H9 (cell line): ENCODE measurements at regions not wholly inside any gene's neighbourhood (a gene's known extent, or its start where the extent isn't known, plus 50 kb on each side); places are given as distances from the start of the nearest gene placed in this dataset.

Experiments used
- DNase-seq: peaks from one replicate; pipeline ENCODE4 v3.0.0-alpha.2; 2017
- H2AFZ ChIP-seq: one replicate; pipeline ENCODE4 v1.6.1; 2013; ENCODE audit warnings: mild to moderate bottlenecking, low read length, control low read depth, moderate library complexity
- H2AK5ac ChIP-seq: 2 replicates; pipeline ENCODE4 v1.6.1; 2013; ENCODE audit warnings: low read length, control low read depth, mixed read lengths; ENCODE audit not compliant: insufficient read length
- H2BK120ac ChIP-seq: one replicate; pipeline ENCODE4 v1.6.1; 2013; ENCODE audit warnings: low read depth, mild to moderate bottlenecking, low read length, control low read depth, inconsistent platforms; ENCODE audit not compliant: poor library complexity, severe bottlenecking
- H2BK12ac ChIP-seq: 2 replicates; pipeline ENCODE4 v1.6.1; 2013; ENCODE audit warnings: low read length, control low read depth, mixed read lengths, low read depth; ENCODE audit not compliant: insufficient read length
- H2BK15ac ChIP-seq: 2 replicates; pipeline ENCODE4 v1.6.1; 2013; ENCODE audit warnings: low read depth, low read length, control low read depth
- H2BK20ac ChIP-seq: one replicate; pipeline ENCODE4 v1.6.1; 2013; ENCODE audit warnings: low read depth, mild to moderate bottlenecking, low read length, control low read depth, inconsistent platforms; ENCODE audit not compliant: poor library complexity, severe bottlenecking
- H2BK5ac ChIP-seq: 2 replicates; pipeline ENCODE4 v1.6.1; 2013; ENCODE audit warnings: low read length, control low read depth, mixed read lengths; ENCODE audit not compliant: insufficient read length
- H3K14ac ChIP-seq: 2 replicates; pipeline ENCODE4 v1.6.1; 2013; ENCODE audit warnings: low read length, control low read depth; ENCODE audit not compliant: insufficient read depth
- H3K18ac ChIP-seq: 2 replicates; pipeline ENCODE4 v1.6.1; 2013; ENCODE audit warnings: low read depth, mild to moderate bottlenecking, mixed read lengths, low read length, control low read depth; ENCODE audit not compliant: insufficient read length
- H3K23ac ChIP-seq: 2 replicates; pipeline ENCODE4 v1.6.1; 2013; ENCODE audit warnings: low read length, control low read depth, mixed read lengths, low read depth; ENCODE audit not compliant: insufficient read length
- H3K23me2 ChIP-seq: 2 replicates; pipeline ENCODE4 v1.6.1; 2013; ENCODE audit warnings: low read depth, mild to moderate bottlenecking, mixed read lengths, low read length, control low read depth; ENCODE audit not compliant: insufficient read length, poor library complexity, severe bottlenecking
- H3K27ac ChIP-seq: 2 replicates; pipeline ENCODE4 v1.5.1; 2013; ENCODE audit warnings: low read length, control low read depth, mixed read lengths, low read depth; ENCODE audit not compliant: insufficient read length
- H3K27me3 ChIP-seq: 2 replicates; pipeline ENCODE4 v1.6.1; 2013; ENCODE audit warnings: low read length, control low read depth, inconsistent platforms; ENCODE audit not compliant: insufficient read depth
- H3K4ac ChIP-seq: 2 replicates; pipeline ENCODE4 v1.6.1; 2013; ENCODE audit warnings: low read depth, mild to moderate bottlenecking, control low read depth, inconsistent platforms, low read length, moderate library complexity
- H3K4me1 ChIP-seq: 2 replicates; pipeline ENCODE4 v1.6.1; 2013; ENCODE audit warnings: low read length, control low read depth, inconsistent platforms; ENCODE audit not compliant: insufficient read depth
- H3K4me2 ChIP-seq: 2 replicates; pipeline ENCODE4 v1.6.1; 2013; ENCODE audit warnings: low read length, control low read depth, mixed read lengths; ENCODE audit not compliant: insufficient read length, insufficient read depth
- H3K56ac ChIP-seq: 2 replicates; pipeline ENCODE4 v1.6.1; 2013; ENCODE audit warnings: low read depth, mild to moderate bottlenecking, mixed read lengths, low read length, control low read depth; ENCODE audit not compliant: insufficient read length
- H3K79me1 ChIP-seq: 2 replicates; pipeline ENCODE4 v1.6.1; 2013; ENCODE audit warnings: low read depth, mild to moderate bottlenecking, moderate library complexity, low read length, control low read depth, inconsistent platforms; ENCODE audit not compliant: insufficient read depth, poor library complexity, severe bottlenecking
- H3K79me2 ChIP-seq: 2 replicates; pipeline ENCODE4 v1.6.1; 2013; ENCODE audit warnings: low read length, control low read depth, inconsistent platforms; ENCODE audit not compliant: insufficient read depth
- H3K9ac ChIP-seq: 2 replicates; pipeline ENCODE4 v1.6.1; 2013; ENCODE audit warnings: low read length, control low read depth, mixed read lengths; ENCODE audit not compliant: insufficient read length; ENCODE audit errors: extremely low read depth
- H3K9me3 ChIP-seq: one replicate; pipeline ENCODE4 v1.6.1; 2013; ENCODE audit warnings: low read depth, low read length, inconsistent platforms; ENCODE audit not compliant: control insufficient read depth
- H3T11ph ChIP-seq: one replicate; pipeline ENCODE4 v1.6.1; 2013; ENCODE audit warnings: mild to moderate bottlenecking, low read length, control low read depth, inconsistent platforms
- H4K20me1 ChIP-seq: one replicate; pipeline ENCODE4 v1.6.1; 2013; ENCODE audit not compliant: control insufficient read depth, insufficient read length, insufficient read depth
- H4K5ac ChIP-seq: 2 replicates; pipeline ENCODE4 v1.6.1; 2013; ENCODE audit warnings: low read depth, mild to moderate bottlenecking, mixed read lengths, low read length, control low read depth; ENCODE audit not compliant: insufficient read length
- H4K8ac ChIP-seq: replicated peaks from 2 replicates; pipeline ENCODE4 v1.6.1; 2013; ENCODE audit warnings: low read length, control low read depth, mixed read lengths, low read depth; ENCODE audit not compliant: insufficient read length
- H4K91ac ChIP-seq: 2 replicates; pipeline ENCODE4 v1.6.1; 2013; ENCODE audit warnings: low read depth, mild to moderate bottlenecking, moderate library complexity, mixed read lengths, low read length, control low read depth; ENCODE audit not compliant: insufficient read length
- H3K27ac Mint-ChIP-seq, 3 experiments: 2 replicates in 2 of 3; 3 replicates in 1 of 3; pipeline ENCODE4 v1.8.0; 2020 to 2021; ENCODE audit warnings: mixed read lengths in 3 of 3, mild to moderate bottlenecking in 1 of 3, moderate library complexity in 1 of 3
- H3K27me3 Mint-ChIP-seq: 2 replicates; pipeline ENCODE4 v1.8.0; 2021; ENCODE audit warnings: low read depth, mild to moderate bottlenecking, moderate library complexity, mixed read lengths
- H3K36me3 Mint-ChIP-seq, 3 experiments: 2 replicates in 2 of 3; 3 replicates in 1 of 3; pipeline ENCODE4 v1.8.0; 2020 to 2021; ENCODE audit warnings: low read depth in 3 of 3, mixed read lengths in 3 of 3; ENCODE audit not compliant: insufficient read depth in 1 of 3
- H3K4me1 Mint-ChIP-seq, 2 experiments: 2 replicates each; pipeline ENCODE4 v1.8.0; 2020; ENCODE audit warnings: mixed read lengths in 2 of 2
- H3K4me3 Mint-ChIP-seq, 2 experiments: 2 replicates in 1 of 2; 3 replicates in 1 of 2; pipeline ENCODE4 v1.8.0; 2020 to 2021; ENCODE audit warnings: mild to moderate bottlenecking in 2 of 2, mixed read lengths in 2 of 2, moderate library complexity in 1 of 2
- H3K9me3 Mint-ChIP-seq, 2 experiments: 2 replicates in 1 of 2; 3 replicates in 1 of 2; pipeline ENCODE4 v1.8.0; 2020; ENCODE audit warnings: mild to moderate bottlenecking in 2 of 2, mixed read lengths in 2 of 2, moderate library complexity in 1 of 2
- WGBS: extraction: QIAGEN DNeasy Blood & Tissue Kit; methylation state at CpG from one replicate; pipeline ENCODE4 v1.1.7; 2013; ENCODE audit warnings: missing lambda C conversion rate, low lambda C conversion rate, mixed read lengths; ENCODE audit not compliant: insufficient read length; ENCODE audit errors: extremely low coverage; 5-methylcytosine and 5-hydroxymethylcytosine counted together
- TF ChIP-seq, protein P1 (sequence below): fragments of 200-600 bp; sonication (generic); conservative IDR thresholded peaks from 3 replicates; pipeline ENCODE4 v1.8.0; 2021; ENCODE audit warnings: antibody characterized with exemption, mild to moderate bottlenecking

DNA sequence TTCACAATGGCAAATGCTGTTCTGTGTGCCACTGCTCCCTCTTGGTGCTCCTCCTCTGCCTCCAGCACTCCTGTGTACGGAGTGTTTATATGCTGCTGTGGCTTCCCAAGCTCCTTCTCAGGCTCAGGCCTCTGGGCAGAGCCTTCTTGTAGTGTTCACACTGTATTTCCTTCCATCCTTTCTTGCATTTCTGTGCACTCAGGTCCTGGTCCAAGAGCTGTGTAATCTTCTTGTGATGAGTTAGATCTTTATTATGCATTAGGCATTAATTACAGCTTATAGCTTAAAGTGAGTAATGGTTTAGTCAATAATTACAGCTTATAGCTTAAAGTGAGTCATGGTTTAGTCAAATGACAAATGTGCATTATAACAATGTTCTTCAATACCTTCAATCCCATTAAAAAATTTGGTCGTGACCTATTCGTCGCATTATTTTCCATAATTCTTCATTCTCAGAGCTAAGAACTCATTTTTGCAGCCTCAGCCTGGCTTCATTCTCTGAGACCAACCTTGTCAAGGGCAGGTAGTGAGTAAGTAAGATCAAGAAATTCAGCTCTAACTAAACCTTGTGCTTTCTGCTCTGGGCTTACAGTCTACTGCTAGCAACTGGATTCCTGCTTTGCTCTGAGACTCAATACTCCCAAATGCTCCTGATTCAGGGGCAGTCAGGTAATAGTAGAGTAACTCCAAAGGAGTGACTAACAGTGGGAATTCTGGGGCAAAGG is 154.5 kb upstream of the SPAG17 start:
- H4K20me1 ChIP-seq = no peaks in the 10 kb centered on the region
- H3K79me1 ChIP-seq = no peaks in the 10 kb centered on the region
- no peaks in the 10 kb centered on the region for H3K27me3 Mint-ChIP-seq
- no peak overlapping the region for H3K4me3 Mint-ChIP-seq
- TF ChIP-seq, protein P1, sequence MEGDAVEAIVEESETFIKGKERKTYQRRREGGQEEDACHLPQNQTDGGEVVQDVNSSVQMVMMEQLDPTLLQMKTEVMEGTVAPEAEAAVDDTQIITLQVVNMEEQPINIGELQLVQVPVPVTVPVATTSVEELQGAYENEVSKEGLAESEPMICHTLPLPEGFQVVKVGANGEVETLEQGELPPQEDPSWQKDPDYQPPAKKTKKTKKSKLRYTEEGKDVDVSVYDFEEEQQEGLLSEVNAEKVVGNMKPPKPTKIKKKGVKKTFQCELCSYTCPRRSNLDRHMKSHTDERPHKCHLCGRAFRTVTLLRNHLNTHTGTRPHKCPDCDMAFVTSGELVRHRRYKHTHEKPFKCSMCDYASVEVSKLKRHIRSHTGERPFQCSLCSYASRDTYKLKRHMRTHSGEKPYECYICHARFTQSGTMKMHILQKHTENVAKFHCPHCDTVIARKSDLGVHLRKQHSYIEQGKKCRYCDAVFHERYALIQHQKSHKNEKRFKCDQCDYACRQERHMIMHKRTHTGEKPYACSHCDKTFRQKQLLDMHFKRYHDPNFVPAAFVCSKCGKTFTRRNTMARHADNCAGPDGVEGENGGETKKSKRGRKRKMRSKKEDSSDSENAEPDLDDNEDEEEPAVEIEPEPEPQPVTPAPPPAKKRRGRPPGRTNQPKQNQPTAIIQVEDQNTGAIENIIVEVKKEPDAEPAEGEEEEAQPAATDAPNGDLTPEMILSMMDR = no peak
- no peaks in the 10 kb centered on the region for H3K4me1 ChIP-seq
- H3K23me2 ChIP-seq = no peaks in the 10 kb centered on the region
- H2AK5ac ChIP-seq = no peak overlapping the region
- H4K8ac ChIP-seq = no peak overlapping the region
- no peak overlapping the region; a peak in 1 of 7 replicates for H3K27ac Mint-ChIP-seq
- no peak overlapping the region for H4K5ac ChIP-seq
- H3K56ac ChIP-seq = no peak overlapping the region
- H3K27me3 ChIP-seq = no peaks in the 10 kb centered on the region
- H3K9me3 Mint-ChIP-seq = no peaks in the 10 kb centered on the region
- H3K4ac ChIP-seq = no peak overlapping the region
- no peaks in the 10 kb centered on the region for H3K36me3 Mint-ChIP-seq
- H2BK5ac ChIP-seq = no peak overlapping the region
- H3K18ac ChIP-seq = no peak overlapping the region
- no peak overlapping the region for H3K4me2 ChIP-seq
- no peak overlapping the region for H2BK12ac ChIP-seq
- H3K27ac ChIP-seq = no peak overlapping the region
- H2BK20ac ChIP-seq = no peak overlapping the region
- H3K4me1 Mint-ChIP-seq = peaks cover 9 to 11% of the 10 kb centered on the region in 2 experiments
- no peak overlapping the region for H3K9ac ChIP-seq
- no CpG with 5 or more reads among the region's 4 CpGs for WGBS
- H4K91ac ChIP-seq = no peak overlapping the region
- no peaks in the 10 kb centered on the region for H3K9me3 ChIP-seq
- no peak overlapping the region; the same call in 1 of the 2 replicates for H2BK15ac ChIP-seq
- no peaks in the 10 kb centered on the region for H3K79me2 ChIP-seq
- no peak overlapping the region for H2AFZ ChIP-seq
- no peak overlapping the region for H3K14ac ChIP-seq
- H3T11ph ChIP-seq = no peak overlapping the region
- H2BK120ac ChIP-seq = no peak overlapping the region
- H3K23ac ChIP-seq = no peak overlapping the region
- no peak for DNase-seq
